Common myeloid progenitor, CD34-positive (primary cell): ENCODE measurements at regions not wholly inside any gene's neighbourhood (a gene's known extent, or its start where the extent isn't known, plus 50 kb on each side); places are given as distances from the start of the nearest gene placed in this dataset.
"Not testable (repeated sequence)": the region's sequence is repeated elsewhere in the genome, so short reads cannot be mapped to it uniquely, and the experiment has no call there.

Experiments used
- CTCF ChIA-PET: fragments of 350-600 bp; sonication (Branson Sonifier 250); formaldehyde crosslinking; loops from one replicate; lab custom pipeline; 2021; ENCODE audit warnings: antibody characterized with exemption; lab: Charles Lee
- POLR2A ChIA-PET: fragments of 350-600 bp; sonication (Branson Sonifier 250); formaldehyde crosslinking; loops from one replicate; lab custom pipeline; 2021; ENCODE audit warnings: antibody characterized with exemption; lab: Charles Lee
- DNase-seq, 3 donors: peaks; one replicate each; pipeline versions ENCODE4 v3.0.0 to v3.0.0-alpha.2; 2013
- H3K27ac ChIP-seq, 2 experiments: 1 replicate in 1 of 2; 2 replicates in 1 of 2; pipeline ENCODE4 v1.7.0; 2013; ENCODE audit warnings: inconsistent platforms in 2 of 2, low read length in 2 of 2, mild to moderate bottlenecking in 2 of 2, low read depth in 1 of 2, moderate library complexity in 1 of 2; ENCODE audit not compliant: severe bottlenecking in 2 of 2, insufficient read depth in 1 of 2, poor library complexity in 1 of 2
- H3K27me3 ChIP-seq, 5 experiments: replicated peaks in 2 of 5; 1 replicate in 3 of 5; 2 replicates in 2 of 5; pipeline versions ENCODE4 v1.6.1 to v1.7.0; 2013; ENCODE audit warnings: low read length in 4 of 5, mild to moderate bottlenecking in 2 of 5, moderate library complexity in 2 of 5, inconsistent platforms in 1 of 5; ENCODE audit not compliant: insufficient read depth in 5 of 5, control insufficient read depth in 4 of 5
- H3K36me3 ChIP-seq, 4 experiments: 1 replicate in 2 of 4; 2 replicates in 2 of 4; pipeline versions ENCODE4 v1.6.1 to v1.7.0; 2013; ENCODE audit warnings: low read length in 3 of 4, control low read depth in 1 of 4, mild to moderate bottlenecking in 1 of 4; ENCODE audit not compliant: control insufficient read depth in 4 of 4, insufficient read depth in 4 of 4
- H3K4me1 ChIP-seq, 4 experiments: 1 replicate in 3 of 4; 2 replicates in 1 of 4; pipeline versions ENCODE4 v1.6.1 to v1.7.1; 2013; ENCODE audit warnings: low read length in 3 of 4, mild to moderate bottlenecking in 3 of 4, control low read depth in 1 of 4, inconsistent platforms in 1 of 4, moderate library complexity in 1 of 4; ENCODE audit not compliant: control insufficient read depth in 4 of 4, insufficient read depth in 4 of 4; ENCODE audit errors: control extremely low read depth in 1 of 4
- H3K4me3 ChIP-seq, 7 experiments: 1 replicate in 4 of 7; 2 replicates in 3 of 7; pipeline versions ENCODE4 v1.5.1 to v1.7.0; 2013; ENCODE audit warnings: mild to moderate bottlenecking in 7 of 7, low read length in 6 of 7, moderate library complexity in 6 of 7, inconsistent platforms in 2 of 7, low read depth in 2 of 7, control low read depth in 1 of 7; ENCODE audit not compliant: insufficient read depth in 4 of 7, control insufficient read depth in 1 of 7; ENCODE audit errors: extremely low read depth in 1 of 7
- H3K9me3 ChIP-seq, 5 experiments: 1 replicate in 4 of 5; 2 replicates in 1 of 5; pipeline versions ENCODE4 v1.6.1 to v1.7.1; 2013; ENCODE audit warnings: low read length in 4 of 5, mild to moderate bottlenecking in 2 of 5, inconsistent platforms in 1 of 5, low read depth in 1 of 5, moderate library complexity in 1 of 5; ENCODE audit not compliant: control insufficient read depth in 4 of 5, insufficient read depth in 2 of 5; ENCODE audit errors: control extremely low read depth in 1 of 5
- WGBS: methylation state at CpG from one replicate; pipeline ENCODE4 v1.1.5; 2013; ENCODE audit not compliant: insufficient coverage; 5-methylcytosine and 5-hydroxymethylcytosine counted together

- H3K4me1 ChIP-seq: peaks cover 0 to 14% (median 7%) of the 10 kb centered on the region in 4 experiments
- ChIA-PET POLR2A (no interaction called here), CTCF (interaction anchor here (1.5 kb wide), 1 partner anchor 10 kb away, joined by 4 read pairs; no protein-coding TSS in a partner anchor)
- no peak overlapping the region for H3K27ac ChIP-seq
- H3K9me3 ChIP-seq: peaks cover 0 to 14% (median 4%) of the 10 kb centered on the region in 5 experiments
- no peaks in the 10 kb centered on the region for H3K27me3 ChIP-seq
- no peak for DNase-seq
- no peak overlapping the region for H3K4me3 ChIP-seq
- H3K36me3 ChIP-seq: no peaks in the 10 kb centered on the region
- 100% methylated on average over 1 of the region's 2 CpGs for WGBS
Observed at GRCh38 chr4:38386654-38387188, 277.3 kb upstream of the KLF3 start.

GRCh38 chr4:38387348-38387747, 276.7 kb upstream of the KLF3 start:
- POLR2A ChIA-PET: no interaction called here
- H3K36me3 ChIP-seq: no peaks in the 10 kb centered on the region
- H3K4me3 ChIP-seq: no peak overlapping the region
- no peaks in the 10 kb centered on the region for H3K27me3 ChIP-seq
- H3K4me1 ChIP-seq: peaks cover 0 to 14% (median 7%) of the 10 kb centered on the region in 4 experiments
- H3K27ac ChIP-seq: no peak overlapping the region
- WGBS: no CpG with 5 or more reads among the region's 1 CpG
- CTCF ChIA-PET: interaction anchor here (1.5 kb wide), 1 partner anchor 9 kb away, joined by 4 read pairs; no protein-coding TSS in a partner anchor
- peaks cover 0 to 19% (median 5%) of the 10 kb centered on the region in 5 experiments for H3K9me3 ChIP-seq
- no peak for DNase-seq

- no peak overlapping the region for H3K27ac ChIP-seq
- no peaks in the 10 kb centered on the region for H3K27me3 ChIP-seq
- ChIA-PET CTCF (interaction anchor here (1.5 kb wide), 1 partner anchor 9 kb away, joined by 4 read pairs; no protein-coding TSS in a partner anchor), POLR2A (no interaction called here)
- no peak for DNase-seq
- peaks cover 0 to 14% (median 7%) of the 10 kb centered on the region in 4 experiments for H3K4me1 ChIP-seq
- H3K4me3 ChIP-seq: no peak overlapping the region
- 97% methylated on average over 5 of the region's 5 CpGs for WGBS
- peaks cover 0 to 20% (median 9%) of the 10 kb centered on the region in 5 experiments for H3K9me3 ChIP-seq
- H3K36me3 ChIP-seq: no peaks in the 10 kb centered on the region
Observed at GRCh38 chr4:38387819-38388218, 276.2 kb upstream of the KLF3 start.

GRCh38 chr4:38388907-38389306, 275.1 kb upstream of the KLF3 start:
- H3K4me3 ChIP-seq, H3K36me3 ChIP-seq, DNase-seq, H3K27me3 ChIP-seq, POLR2A ChIA-PET, CTCF ChIA-PET, H3K27ac ChIP-seq: not testable (repeated sequence)
- H3K4me1 ChIP-seq: peaks cover 0 to 14% (median 7%) of the 10 kb centered on the region in 4 experiments
- no CpG with 5 or more reads among the region's 1 CpG for WGBS
- peaks cover 0 to 20% (median 10%) of the 10 kb centered on the region in 5 experiments for H3K9me3 ChIP-seq

GRCh38 chr4:38390969-38391545, 272.9 kb upstream of the KLF3 start:
- H3K27me3 ChIP-seq: no peaks in the 10 kb centered on the region
- no peak overlapping the region for H3K4me3 ChIP-seq
- ChIA-PET POLR2A (no interaction called here), CTCF (no interaction called here)
- DNase-seq: no peak
- H3K4me1 ChIP-seq: peaks cover 0 to 3% (median under 1%) of the 10 kb centered on the region in 4 experiments
- H3K9me3 ChIP-seq: peaks cover 0 to 20% (median 10%) of the 10 kb centered on the region in 5 experiments
- H3K27ac ChIP-seq: no peak overlapping the region
- H3K36me3 ChIP-seq: no peaks in the 10 kb centered on the region

GRCh38 chr4:38392223-38392855, 271.7 kb upstream of the KLF3 start:
- Histone ChIP-seq H3K27me3 (no peaks in the 10 kb centered on the region), H3K27ac (no peak overlapping the region), H3K36me3 (no peaks in the 10 kb centered on the region), H3K9me3 (peaks cover 0 to 20% (median 10%) of the 10 kb centered on the region in 5 experiments), H3K4me1 (no peaks in the 10 kb centered on the region), H3K4me3 (no peak overlapping the region)
- POLR2A ChIA-PET: no interaction called here
- CTCF ChIA-PET: no interaction called here
- 100% methylated on average over 1 of the region's 1 CpG for WGBS
- DNase-seq: no peak

GRCh38 chr4:38396091-38396490, 267.9 kb upstream of the KLF3 start:
- H3K4me3 ChIP-seq: no peak overlapping the region
- no peak for DNase-seq
- WGBS: 100% methylated on average over 1 of the region's 3 CpGs
- no peaks in the 10 kb centered on the region for H3K4me1 ChIP-seq
- H3K9me3 ChIP-seq: peaks cover 0 to 10% (median 5%) of the 10 kb centered on the region in 5 experiments
- no peaks in the 10 kb centered on the region for H3K27me3 ChIP-seq
- H3K36me3 ChIP-seq: no peaks in the 10 kb centered on the region
- H3K27ac ChIP-seq: no peak overlapping the region
- POLR2A ChIA-PET: no interaction called here
- CTCF ChIA-PET: interaction anchor here (0.5 to 0.9 kb wide), 2 partner anchors 8 to 459 kb away, joined by 3 to 4 read pairs; no protein-coding TSS in a partner anchor
